ENCODE measurements at regions not wholly inside any gene's neighbourhood (a gene's known extent, or its start where the extent isn't known, plus 50 kb on each side); places are given as distances from the start of the nearest gene placed in this dataset.

- no peaks in the 10 kb centered on the region for H4K20me1 ChIP-seq (ENCODE audit: insufficient read depth, low read length, poor library complexity, severe bottlenecking)
- no peak overlapping the region for H2AFZ ChIP-seq (ENCODE audit: low read length)
- no peaks in the 10 kb centered on the region for H3F3A ChIP-seq (ENCODE audit: low read depth)
- no peak overlapping the region for H3K9ac ChIP-seq (ENCODE audit: low read depth, low read length, poor library complexity, severe bottlenecking)
- no peaks in the 10 kb centered on the region for H3K27me3 ChIP-seq (ENCODE audit: insufficient read depth, low read length, poor library complexity, severe bottlenecking)
- H3K9me3 ChIP-seq (ENCODE audit: insufficient read depth, low read depth, low read length): peaks cover 5% of the 10 kb centered on the region; the same call in 1 of the 2 replicates
- H3K4me3 ChIP-seq (ENCODE audit: low read length, poor library complexity, severe bottlenecking): no peak overlapping the region
- H3K79me2 ChIP-seq (ENCODE audit: insufficient read depth, low read length): no peaks in the 10 kb centered on the region
- H3K9me2 ChIP-seq (replicated peaks; ENCODE audit: low read depth, low read length): no peaks in the 10 kb centered on the region
- no peaks in the 10 kb centered on the region for H3K4me1 ChIP-seq (ENCODE audit: insufficient read depth, low read length, poor library complexity, severe bottlenecking)
- no peak overlapping the region for H3K4me2 ChIP-seq (ENCODE audit: low read depth, low read length, poor library complexity, severe bottlenecking)
- no peak for TF ChIP-seq CTCF (conservative IDR thresholded peaks at IDR 0.05; ENCODE audit: low read length)
- no peaks in the 10 kb centered on the region for H3K36me3 ChIP-seq (ENCODE audit: insufficient read depth, low read length)
Measured at GRCh38 chr5:71830681-71831539, 111.8 kb downstream of the CARTPT start.

GRCh38 chr5:71832812-71833715 is 114.0 kb downstream of the CARTPT start:
- H3F3A ChIP-seq (ENCODE audit: low read depth): no peaks in the 10 kb centered on the region
- no peaks in the 10 kb centered on the region for H4K20me1 ChIP-seq (ENCODE audit: insufficient read depth, low read length, poor library complexity, severe bottlenecking)
- no peak overlapping the region for H3K9ac ChIP-seq (ENCODE audit: low read depth, low read length, poor library complexity, severe bottlenecking)
- H3K36me3 ChIP-seq (ENCODE audit: insufficient read depth, low read length): no peaks in the 10 kb centered on the region
- H3K27me3 ChIP-seq (ENCODE audit: insufficient read depth, low read length, poor library complexity, severe bottlenecking): no peaks in the 10 kb centered on the region
- no peaks in the 10 kb centered on the region for H3K9me2 ChIP-seq (replicated peaks; ENCODE audit: low read depth, low read length)
- no peak overlapping the region for H3K4me2 ChIP-seq (ENCODE audit: low read depth, low read length, poor library complexity, severe bottlenecking)
- no peaks in the 10 kb centered on the region for H3K79me2 ChIP-seq (ENCODE audit: insufficient read depth, low read length)
- TF ChIP-seq EZH2phosphoT487 (IDR thresholded peaks at IDR 0.05; ENCODE audit: borderline replicate concordance) (no peak), CTCF (conservative IDR thresholded peaks at IDR 0.05; ENCODE audit: low read length) (no peak)
- no peaks in the 10 kb centered on the region for H3K9me3 ChIP-seq (ENCODE audit: insufficient read depth, low read depth, low read length)
- no peaks in the 10 kb centered on the region for H3K4me1 ChIP-seq (ENCODE audit: insufficient read depth, low read length, poor library complexity, severe bottlenecking)
- H2AFZ ChIP-seq (ENCODE audit: low read length): no peak overlapping the region; the same call in 1 of the 2 replicates
- H3K4me3 ChIP-seq (ENCODE audit: low read length, poor library complexity, severe bottlenecking): no peak overlapping the region

GRCh38 chr5:71834601-71835000 is 115.5 kb downstream of the CARTPT start:
- no peaks in the 10 kb centered on the region for H3K9me2 ChIP-seq (replicated peaks; ENCODE audit: low read depth, low read length)
- no peak overlapping the region for H3K4me3 ChIP-seq (ENCODE audit: low read length, poor library complexity, severe bottlenecking)
- no peak overlapping the region for H3K9ac ChIP-seq (ENCODE audit: low read depth, low read length, poor library complexity, severe bottlenecking)
- no peaks in the 10 kb centered on the region for H3K9me3 ChIP-seq (ENCODE audit: insufficient read depth, low read depth, low read length)
- no peaks in the 10 kb centered on the region for H3K27me3 ChIP-seq (ENCODE audit: insufficient read depth, low read length, poor library complexity, severe bottlenecking)
- no peaks in the 10 kb centered on the region for H3F3A ChIP-seq (ENCODE audit: low read depth)
- H3K79me2 ChIP-seq (ENCODE audit: insufficient read depth, low read length): no peaks in the 10 kb centered on the region
- no peaks in the 10 kb centered on the region for H3K36me3 ChIP-seq (ENCODE audit: insufficient read depth, low read length)
- no peak overlapping the region for H2AFZ ChIP-seq (ENCODE audit: low read length)
- H3K4me2 ChIP-seq (ENCODE audit: low read depth, low read length, poor library complexity, severe bottlenecking): no peak overlapping the region
- no peaks in the 10 kb centered on the region for H4K20me1 ChIP-seq (ENCODE audit: insufficient read depth, low read length, poor library complexity, severe bottlenecking)
- no peaks in the 10 kb centered on the region for H3K4me1 ChIP-seq (ENCODE audit: insufficient read depth, low read length, poor library complexity, severe bottlenecking)
- TF ChIP-seq CTCF (conservative IDR thresholded peaks at IDR 0.05; ENCODE audit: low read length) (no peak), EZH2phosphoT487 (IDR thresholded peaks at IDR 0.05; ENCODE audit: borderline replicate concordance) (no peak)

Measured in Loucy (cell line).